H9 (cell line): ENCODE measurements at regions not wholly inside any gene's neighbourhood (a gene's known extent, or its start where the extent isn't known, plus 50 kb on each side); places are given as distances from the start of the nearest gene placed in this dataset.
A peak's percentile ranks its signal among the peaks of the same experiment; 100 is the strongest.

Experiments
- DNase-seq: peaks from one replicate; pipeline ENCODE4 v3.0.0-alpha.2; 2017
- H2AFZ ChIP-seq: one replicate; pipeline ENCODE4 v1.6.1; 2013; ENCODE audit warnings: mild to moderate bottlenecking, low read length, control low read depth, moderate library complexity
- H2AK5ac ChIP-seq: 2 replicates; pipeline ENCODE4 v1.6.1; 2013; ENCODE audit warnings: low read length, control low read depth, mixed read lengths; ENCODE audit not compliant: insufficient read length
- H2BK120ac ChIP-seq: one replicate; pipeline ENCODE4 v1.6.1; 2013; ENCODE audit warnings: low read depth, mild to moderate bottlenecking, low read length, control low read depth, inconsistent platforms; ENCODE audit not compliant: poor library complexity, severe bottlenecking
- H2BK12ac ChIP-seq: 2 replicates; pipeline ENCODE4 v1.6.1; 2013; ENCODE audit warnings: low read length, control low read depth, mixed read lengths, low read depth; ENCODE audit not compliant: insufficient read length
- H2BK15ac ChIP-seq: 2 replicates; pipeline ENCODE4 v1.6.1; 2013; ENCODE audit warnings: low read depth, low read length, control low read depth
- H2BK20ac ChIP-seq: one replicate; pipeline ENCODE4 v1.6.1; 2013; ENCODE audit warnings: low read depth, mild to moderate bottlenecking, low read length, control low read depth, inconsistent platforms; ENCODE audit not compliant: poor library complexity, severe bottlenecking
- H2BK5ac ChIP-seq: 2 replicates; pipeline ENCODE4 v1.6.1; 2013; ENCODE audit warnings: low read length, control low read depth, mixed read lengths; ENCODE audit not compliant: insufficient read length
- H3K14ac ChIP-seq: 2 replicates; pipeline ENCODE4 v1.6.1; 2013; ENCODE audit warnings: low read length, control low read depth; ENCODE audit not compliant: insufficient read depth
- H3K18ac ChIP-seq: 2 replicates; pipeline ENCODE4 v1.6.1; 2013; ENCODE audit warnings: low read depth, mild to moderate bottlenecking, mixed read lengths, low read length, control low read depth; ENCODE audit not compliant: insufficient read length
- H3K23ac ChIP-seq: 2 replicates; pipeline ENCODE4 v1.6.1; 2013; ENCODE audit warnings: low read length, control low read depth, mixed read lengths, low read depth; ENCODE audit not compliant: insufficient read length
- H3K23me2 ChIP-seq: 2 replicates; pipeline ENCODE4 v1.6.1; 2013; ENCODE audit warnings: low read depth, mild to moderate bottlenecking, mixed read lengths, low read length, control low read depth; ENCODE audit not compliant: insufficient read length, poor library complexity, severe bottlenecking
- H3K27ac ChIP-seq: 2 replicates; pipeline ENCODE4 v1.5.1; 2013; ENCODE audit warnings: low read length, control low read depth, mixed read lengths, low read depth; ENCODE audit not compliant: insufficient read length
- H3K27me3 ChIP-seq: 2 replicates; pipeline ENCODE4 v1.6.1; 2013; ENCODE audit warnings: low read length, control low read depth, inconsistent platforms; ENCODE audit not compliant: insufficient read depth
- H3K4ac ChIP-seq: 2 replicates; pipeline ENCODE4 v1.6.1; 2013; ENCODE audit warnings: low read depth, mild to moderate bottlenecking, control low read depth, inconsistent platforms, low read length, moderate library complexity
- H3K4me1 ChIP-seq: 2 replicates; pipeline ENCODE4 v1.6.1; 2013; ENCODE audit warnings: low read length, control low read depth, inconsistent platforms; ENCODE audit not compliant: insufficient read depth
- H3K4me2 ChIP-seq: 2 replicates; pipeline ENCODE4 v1.6.1; 2013; ENCODE audit warnings: low read length, control low read depth, mixed read lengths; ENCODE audit not compliant: insufficient read length, insufficient read depth
- H3K56ac ChIP-seq: 2 replicates; pipeline ENCODE4 v1.6.1; 2013; ENCODE audit warnings: low read depth, mild to moderate bottlenecking, mixed read lengths, low read length, control low read depth; ENCODE audit not compliant: insufficient read length
- H3K79me1 ChIP-seq: 2 replicates; pipeline ENCODE4 v1.6.1; 2013; ENCODE audit warnings: low read depth, mild to moderate bottlenecking, moderate library complexity, low read length, control low read depth, inconsistent platforms; ENCODE audit not compliant: insufficient read depth, poor library complexity, severe bottlenecking
- H3K79me2 ChIP-seq: 2 replicates; pipeline ENCODE4 v1.6.1; 2013; ENCODE audit warnings: low read length, control low read depth, inconsistent platforms; ENCODE audit not compliant: insufficient read depth
- H3K9ac ChIP-seq: 2 replicates; pipeline ENCODE4 v1.6.1; 2013; ENCODE audit warnings: low read length, control low read depth, mixed read lengths; ENCODE audit not compliant: insufficient read length; ENCODE audit errors: extremely low read depth
- H3K9me3 ChIP-seq: one replicate; pipeline ENCODE4 v1.6.1; 2013; ENCODE audit warnings: low read depth, low read length, inconsistent platforms; ENCODE audit not compliant: control insufficient read depth
- H3T11ph ChIP-seq: one replicate; pipeline ENCODE4 v1.6.1; 2013; ENCODE audit warnings: mild to moderate bottlenecking, low read length, control low read depth, inconsistent platforms
- H4K20me1 ChIP-seq: one replicate; pipeline ENCODE4 v1.6.1; 2013; ENCODE audit not compliant: control insufficient read depth, insufficient read length, insufficient read depth
- H4K5ac ChIP-seq: 2 replicates; pipeline ENCODE4 v1.6.1; 2013; ENCODE audit warnings: low read depth, mild to moderate bottlenecking, mixed read lengths, low read length, control low read depth; ENCODE audit not compliant: insufficient read length
- H4K8ac ChIP-seq: replicated peaks from 2 replicates; pipeline ENCODE4 v1.6.1; 2013; ENCODE audit warnings: low read length, control low read depth, mixed read lengths, low read depth; ENCODE audit not compliant: insufficient read length
- H4K91ac ChIP-seq: 2 replicates; pipeline ENCODE4 v1.6.1; 2013; ENCODE audit warnings: low read depth, mild to moderate bottlenecking, moderate library complexity, mixed read lengths, low read length, control low read depth; ENCODE audit not compliant: insufficient read length
- H3K27ac Mint-ChIP-seq, 3 experiments: 2 replicates in 2 of 3; 3 replicates in 1 of 3; pipeline ENCODE4 v1.8.0; 2020 to 2021; ENCODE audit warnings: mixed read lengths in 3 of 3, mild to moderate bottlenecking in 1 of 3, moderate library complexity in 1 of 3
- H3K27me3 Mint-ChIP-seq: 2 replicates; pipeline ENCODE4 v1.8.0; 2021; ENCODE audit warnings: low read depth, mild to moderate bottlenecking, moderate library complexity, mixed read lengths
- H3K36me3 Mint-ChIP-seq, 3 experiments: 2 replicates in 2 of 3; 3 replicates in 1 of 3; pipeline ENCODE4 v1.8.0; 2020 to 2021; ENCODE audit warnings: low read depth in 3 of 3, mixed read lengths in 3 of 3; ENCODE audit not compliant: insufficient read depth in 1 of 3
- H3K4me1 Mint-ChIP-seq, 2 experiments: 2 replicates each; pipeline ENCODE4 v1.8.0; 2020; ENCODE audit warnings: mixed read lengths in 2 of 2
- H3K4me3 Mint-ChIP-seq, 2 experiments: 2 replicates in 1 of 2; 3 replicates in 1 of 2; pipeline ENCODE4 v1.8.0; 2020 to 2021; ENCODE audit warnings: mild to moderate bottlenecking in 2 of 2, mixed read lengths in 2 of 2, moderate library complexity in 1 of 2
- H3K9me3 Mint-ChIP-seq, 2 experiments: 2 replicates in 1 of 2; 3 replicates in 1 of 2; pipeline ENCODE4 v1.8.0; 2020; ENCODE audit warnings: mild to moderate bottlenecking in 2 of 2, mixed read lengths in 2 of 2, moderate library complexity in 1 of 2
- WGBS: extraction: QIAGEN DNeasy Blood & Tissue Kit; methylation state at CpG from one replicate; pipeline ENCODE4 v1.1.7; 2013; ENCODE audit warnings: missing lambda C conversion rate, low lambda C conversion rate, mixed read lengths; ENCODE audit not compliant: insufficient read length; ENCODE audit errors: extremely low coverage; 5-methylcytosine and 5-hydroxymethylcytosine counted together
- TF ChIP-seq, protein P1 (sequence below): fragments of 200-600 bp; sonication (generic); conservative IDR thresholded peaks from 3 replicates; pipeline ENCODE4 v1.8.0; 2021; ENCODE audit warnings: antibody characterized with exemption, mild to moderate bottlenecking

DNA sequence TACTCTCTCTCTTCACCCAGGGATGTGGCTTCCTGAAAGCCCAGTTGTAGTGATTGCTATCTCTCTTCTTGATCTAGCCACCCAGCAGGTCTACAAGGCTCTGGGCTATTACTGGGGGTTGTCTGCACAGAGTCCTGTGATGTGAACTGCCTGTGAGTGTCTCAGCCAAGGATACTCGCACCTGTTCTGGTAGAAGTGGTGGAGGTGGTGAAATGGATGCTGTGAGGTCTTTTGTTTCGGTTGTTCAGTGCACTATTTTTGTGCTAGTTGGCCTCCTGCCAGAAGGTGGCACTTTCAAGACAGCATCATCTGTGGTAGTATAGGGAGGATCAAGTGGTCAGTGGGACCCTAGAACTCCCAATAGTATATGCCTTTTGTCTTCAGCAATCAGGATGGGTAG is 268.0 kb downstream of the GABRG1 start:
- Histone ChIP-seq H3K79me2 (no peaks in the 10 kb centered on the region), H3T11ph (no peak overlapping the region), H2AK5ac (no peak overlapping the region), H2BK12ac (no peak overlapping the region), H3K4me2 (no peak overlapping the region), H3K27me3 (no peaks in the 10 kb centered on the region), H3K14ac (no peak overlapping the region), H3K4me1 (no peaks in the 10 kb centered on the region), H3K18ac (no peak overlapping the region), H4K5ac (no peak overlapping the region), H3K23ac (no peak overlapping the region), H3K27ac (no peak overlapping the region), H3K23me2 (no peaks in the 10 kb centered on the region), H3K4ac (no peak overlapping the region), H2BK15ac (no peak overlapping the region), H2BK120ac (no peak overlapping the region), H3K79me1 (no peaks in the 10 kb centered on the region), H4K91ac (no peak overlapping the region), H2BK20ac (no peak overlapping the region), H4K20me1 (no peaks in the 10 kb centered on the region), H3K9ac (no peak overlapping the region), H2AFZ (no peak overlapping the region), H4K8ac (no peak overlapping the region), H3K56ac (no peak overlapping the region), H3K9me3 (no peaks in the 10 kb centered on the region), H2BK5ac (no peak overlapping the region)
- Mint-ChIP-seq H3K4me1 (no peaks in the 10 kb centered on the region), H3K9me3 (peaks cover 10 to 15% of the 10 kb centered on the region in 2 experiments; a peak in 3 of 5 replicates), H3K36me3 (peaks cover 0 to 3% (median 0%) of the 10 kb centered on the region in 3 experiments; a peak in 3 of 7 replicates), H3K4me3 (no peak overlapping the region), H3K27ac (no peak overlapping the region; a peak in 1 of 7 replicates), H3K27me3 (no peaks in the 10 kb centered on the region; the same call in 1 of the 2 replicates)
- TF ChIP-seq, protein P1, sequence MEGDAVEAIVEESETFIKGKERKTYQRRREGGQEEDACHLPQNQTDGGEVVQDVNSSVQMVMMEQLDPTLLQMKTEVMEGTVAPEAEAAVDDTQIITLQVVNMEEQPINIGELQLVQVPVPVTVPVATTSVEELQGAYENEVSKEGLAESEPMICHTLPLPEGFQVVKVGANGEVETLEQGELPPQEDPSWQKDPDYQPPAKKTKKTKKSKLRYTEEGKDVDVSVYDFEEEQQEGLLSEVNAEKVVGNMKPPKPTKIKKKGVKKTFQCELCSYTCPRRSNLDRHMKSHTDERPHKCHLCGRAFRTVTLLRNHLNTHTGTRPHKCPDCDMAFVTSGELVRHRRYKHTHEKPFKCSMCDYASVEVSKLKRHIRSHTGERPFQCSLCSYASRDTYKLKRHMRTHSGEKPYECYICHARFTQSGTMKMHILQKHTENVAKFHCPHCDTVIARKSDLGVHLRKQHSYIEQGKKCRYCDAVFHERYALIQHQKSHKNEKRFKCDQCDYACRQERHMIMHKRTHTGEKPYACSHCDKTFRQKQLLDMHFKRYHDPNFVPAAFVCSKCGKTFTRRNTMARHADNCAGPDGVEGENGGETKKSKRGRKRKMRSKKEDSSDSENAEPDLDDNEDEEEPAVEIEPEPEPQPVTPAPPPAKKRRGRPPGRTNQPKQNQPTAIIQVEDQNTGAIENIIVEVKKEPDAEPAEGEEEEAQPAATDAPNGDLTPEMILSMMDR: peak; percentile 16; the same call in 1 of the 3 replicates
- no CpG with 5 or more reads among the region's 2 CpGs for WGBS
- no peak for DNase-seq
